ENCODE measurements at regions not wholly inside any gene's neighbourhood (a gene's known extent, or its start where the extent isn't known, plus 50 kb on each side); places are given as distances from the start of the nearest gene placed in this dataset.

GRCh38 chr13:67306742-67307141 is 76.6 kb upstream of the PCDH9 start:
- no peak for DNase-seq

- DNase-seq: no peak
Observed at GRCh38 chr13:67303661-67304333, 73.7 kb upstream of the PCDH9 start.

- no peak for DNase-seq
Observed at GRCh38 chr13:67299751-67300150, 69.6 kb upstream of the PCDH9 start.

- no peak for DNase-seq
Observed at GRCh38 chr13:67299072-67299635, 69.0 kb upstream of the PCDH9 start.

GRCh38 chr13:67298297-67298696 is 68.2 kb upstream of the PCDH9 start:
- no peak for DNase-seq

GRCh38 chr13:67296511-67296910 is 66.4 kb upstream of the PCDH9 start:
- DNase-seq: no peak

- no peak for DNase-seq
Observed at GRCh38 chr13:67292886-67293285, 62.8 kb upstream of the PCDH9 start.

GRCh38 chr13:67285611-67286010 is 55.5 kb upstream of the PCDH9 start:
- DNase-seq: no peak

- no peak for DNase-seq
Observed at GRCh38 chr13:67283637-67284036, 53.5 kb upstream of the PCDH9 start.

GRCh38 chr13:67281466-67281865 is 51.3 kb upstream of the PCDH9 start:
- DNase-seq: no peak
